ENCODE measurements at regions not wholly inside any gene's neighbourhood (a gene's known extent, or its start where the extent isn't known, plus 50 kb on each side); places are given as distances from the start of the nearest gene placed in this dataset.

DNA sequence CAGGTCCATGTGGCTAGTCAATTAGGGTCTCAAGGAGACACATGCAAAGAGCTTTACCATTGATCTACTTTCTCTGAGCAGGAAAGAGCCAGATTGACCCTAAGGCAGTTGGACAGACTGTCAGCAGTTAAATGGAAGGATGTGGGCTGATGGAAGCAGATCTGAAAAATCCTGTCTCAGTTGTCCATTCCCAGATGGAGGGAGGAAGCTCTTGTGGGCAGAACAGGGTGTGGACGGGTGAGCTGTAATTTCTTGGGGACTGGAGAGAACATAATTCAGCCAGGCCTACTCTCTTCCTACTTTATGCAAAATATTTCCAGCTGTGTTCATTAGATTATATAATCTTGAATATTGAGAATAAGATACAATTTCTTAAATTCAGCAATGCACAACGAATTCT, 163.6 kb downstream of the GNAT3 start:
- Histone ChIP-seq H3K4me3 (ENCODE audit: low read depth, low read length, poor library complexity, severe bottlenecking) (no peak overlapping the region), H3K4me2 (ENCODE audit: low read length) (no peak overlapping the region), H3K79me2 (ENCODE audit: insufficient read depth, low read depth, low read length) (no peaks in the 10 kb centered on the region), H3K4me1 (ENCODE audit: insufficient read depth, low read length, poor library complexity, severe bottlenecking) (no peaks in the 10 kb centered on the region), H3K36me3 (ENCODE audit: insufficient read depth, low read length) (no peaks in the 10 kb centered on the region), H3K27ac (ENCODE audit: low read depth, low read length, poor library complexity, severe bottlenecking) (no peak overlapping the region), H4K20me1 (ENCODE audit: insufficient read depth, low read length) (no peaks in the 10 kb centered on the region), H3K9me3 (ENCODE audit: low read length) (no peaks in the 10 kb centered on the region), H3K9me2 (ENCODE audit: insufficient read depth, low read length) (no peaks in the 10 kb centered on the region), H2AFZ (ENCODE audit: low read length) (no peak overlapping the region)
- no TSS peak for BruUV-seq (replicated peaks)
- intact Hi-C loops (cut with micrococcal nuclease; ENCODE audit: unreplicated experiment): no loop called here
- POLR2A ChIA-PET: no interaction called here
- no peak for TF ChIP-seq EZH2phosphoT487 (IDR thresholded peaks at IDR 0.05; ENCODE audit: borderline replicate concordance, low read depth, low read length)
- TF ChIP-seq, protein P1, sequence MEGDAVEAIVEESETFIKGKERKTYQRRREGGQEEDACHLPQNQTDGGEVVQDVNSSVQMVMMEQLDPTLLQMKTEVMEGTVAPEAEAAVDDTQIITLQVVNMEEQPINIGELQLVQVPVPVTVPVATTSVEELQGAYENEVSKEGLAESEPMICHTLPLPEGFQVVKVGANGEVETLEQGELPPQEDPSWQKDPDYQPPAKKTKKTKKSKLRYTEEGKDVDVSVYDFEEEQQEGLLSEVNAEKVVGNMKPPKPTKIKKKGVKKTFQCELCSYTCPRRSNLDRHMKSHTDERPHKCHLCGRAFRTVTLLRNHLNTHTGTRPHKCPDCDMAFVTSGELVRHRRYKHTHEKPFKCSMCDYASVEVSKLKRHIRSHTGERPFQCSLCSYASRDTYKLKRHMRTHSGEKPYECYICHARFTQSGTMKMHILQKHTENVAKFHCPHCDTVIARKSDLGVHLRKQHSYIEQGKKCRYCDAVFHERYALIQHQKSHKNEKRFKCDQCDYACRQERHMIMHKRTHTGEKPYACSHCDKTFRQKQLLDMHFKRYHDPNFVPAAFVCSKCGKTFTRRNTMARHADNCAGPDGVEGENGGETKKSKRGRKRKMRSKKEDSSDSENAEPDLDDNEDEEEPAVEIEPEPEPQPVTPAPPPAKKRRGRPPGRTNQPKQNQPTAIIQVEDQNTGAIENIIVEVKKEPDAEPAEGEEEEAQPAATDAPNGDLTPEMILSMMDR (conservative IDR thresholded peaks at IDR 0.05; ENCODE audit: low read length): no peak
- CTCF ChIA-PET (ENCODE audit: unreplicated experiment): no interaction called here
- DNase-seq (ENCODE audit: low spot score): no peak

DNA sequence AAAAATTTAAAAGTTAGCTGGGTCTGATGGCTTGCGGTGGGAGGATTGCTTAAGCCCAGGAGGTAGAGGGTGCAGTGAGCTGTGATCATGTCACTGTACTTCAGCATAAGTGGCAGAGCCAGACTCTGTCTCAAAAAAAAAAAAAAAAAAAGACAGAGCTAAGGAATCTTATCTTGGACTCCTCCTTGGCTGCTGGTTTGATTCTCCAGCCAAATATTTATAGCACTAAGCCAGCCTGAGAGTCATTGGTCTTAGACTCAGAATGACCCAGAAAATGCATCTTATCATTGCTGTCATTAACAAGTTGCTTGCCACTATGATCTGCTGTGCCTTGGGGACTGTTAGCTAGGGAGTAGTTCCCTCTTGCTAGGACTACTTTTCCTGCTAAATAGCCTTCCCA, 164.7 kb downstream of the GNAT3 start:
- Histone ChIP-seq H2AFZ (ENCODE audit: low read length) (no peak overlapping the region), H4K20me1 (ENCODE audit: insufficient read depth, low read length) (no peaks in the 10 kb centered on the region), H3K79me2 (ENCODE audit: insufficient read depth, low read depth, low read length) (no peaks in the 10 kb centered on the region), H3K4me2 (ENCODE audit: low read length) (no peak overlapping the region), H3K9me2 (ENCODE audit: insufficient read depth, low read length) (no peaks in the 10 kb centered on the region), H3K9me3 (ENCODE audit: low read length) (no peaks in the 10 kb centered on the region), H3K4me1 (ENCODE audit: insufficient read depth, low read length, poor library complexity, severe bottlenecking) (no peaks in the 10 kb centered on the region), H3K4me3 (ENCODE audit: low read depth, low read length, poor library complexity, severe bottlenecking) (no peak overlapping the region), H3K36me3 (ENCODE audit: insufficient read depth, low read length) (no peaks in the 10 kb centered on the region), H3K27ac (ENCODE audit: low read depth, low read length, poor library complexity, severe bottlenecking) (no peak overlapping the region)
- no TSS peak for BruUV-seq (replicated peaks)
- intact Hi-C loops (cut with micrococcal nuclease; ENCODE audit: unreplicated experiment): no loop called here
- ChIA-PET POLR2A (interaction anchor here (0.6 to 0.7 kb wide), 3 partner anchors 39 to 1105 kb away, joined by 3 to 4 read pairs (median 3); no protein-coding TSS in a partner anchor), CTCF (ENCODE audit: unreplicated experiment) (no interaction called here)
- no peak for TF ChIP-seq EZH2phosphoT487 (IDR thresholded peaks at IDR 0.05; ENCODE audit: borderline replicate concordance, low read depth, low read length)
- TF ChIP-seq, protein P1 (conservative IDR thresholded peaks at IDR 0.05; ENCODE audit: low read length): no peak
- DNase-seq (ENCODE audit: low spot score): no peak

DNA sequence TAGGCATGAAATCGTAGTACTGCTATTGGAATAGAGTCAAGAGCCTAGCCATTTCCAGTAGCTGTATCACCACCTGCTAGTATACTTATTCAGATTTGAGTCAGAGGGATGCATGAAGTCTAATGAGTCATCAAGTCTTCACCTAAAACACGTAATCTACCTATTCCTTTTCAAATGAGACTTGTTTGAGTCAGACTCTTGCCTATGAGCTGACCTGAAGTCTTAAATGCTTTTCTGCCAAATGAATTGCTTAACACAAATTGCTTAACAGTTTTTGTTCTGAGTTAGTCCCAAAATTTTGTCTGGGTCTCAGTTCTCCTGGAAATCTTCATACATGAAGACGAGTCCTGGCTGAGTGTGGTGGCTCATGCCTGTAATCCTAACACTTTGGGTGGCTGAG, 165.2 kb downstream of the GNAT3 start:
- TF ChIP-seq EZH2phosphoT487 (IDR thresholded peaks at IDR 0.05; ENCODE audit: borderline replicate concordance, low read depth, low read length): no peak
- TF ChIP-seq, protein P1 (conservative IDR thresholded peaks at IDR 0.05; ENCODE audit: low read length): no peak
- H2AFZ ChIP-seq (ENCODE audit: low read length): no peak overlapping the region
- no peaks in the 10 kb centered on the region for H3K9me3 ChIP-seq (ENCODE audit: low read length)
- no peaks in the 10 kb centered on the region for H4K20me1 ChIP-seq (ENCODE audit: insufficient read depth, low read length)
- H3K4me2 ChIP-seq (ENCODE audit: low read length): no peak overlapping the region
- no peak overlapping the region for H3K27ac ChIP-seq (ENCODE audit: low read depth, low read length, poor library complexity, severe bottlenecking)
- no peak overlapping the region for H3K4me3 ChIP-seq (ENCODE audit: low read depth, low read length, poor library complexity, severe bottlenecking)
- intact Hi-C loops (cut with micrococcal nuclease; ENCODE audit: unreplicated experiment): no loop called here
- no peaks in the 10 kb centered on the region for H3K4me1 ChIP-seq (ENCODE audit: insufficient read depth, low read length, poor library complexity, severe bottlenecking)
- no TSS peak for BruUV-seq (replicated peaks)
- H3K9me2 ChIP-seq (ENCODE audit: insufficient read depth, low read length): no peaks in the 10 kb centered on the region
- ChIA-PET POLR2A (interaction anchor here (0.6 kb wide), 1 partner anchor 1105 kb away, joined by 3 read pairs; no protein-coding TSS in a partner anchor), CTCF (ENCODE audit: unreplicated experiment) (no interaction called here)
- no peak for DNase-seq (ENCODE audit: low spot score)
- H3K79me2 ChIP-seq (ENCODE audit: insufficient read depth, low read depth, low read length): no peaks in the 10 kb centered on the region
- no peaks in the 10 kb centered on the region for H3K36me3 ChIP-seq (ENCODE audit: insufficient read depth, low read length)

All from OCI-LY7 (cell line).